WTC11 (cell line): ENCODE measurements at regions not wholly inside any gene's neighbourhood (a gene's known extent, or its start where the extent isn't known, plus 50 kb on each side); places are given as distances from the start of the nearest gene placed in this dataset.
"Not testable (repeated sequence)": the region's sequence is repeated elsewhere in the genome, so short reads cannot be mapped to it uniquely, and the experiment has no call there.

ENCODE experiments used
- ATAC-seq: fragments of 200-7000 bp; cut with Tn5 transposase; 2 replicates; pipeline ENCODE4 v1.10.0; 2021; ENCODE audit warnings: mild to moderate bottlenecking, moderate library complexity
- CTCF ChIA-PET: fragments of 300-600 bp; sonication (Branson Sonifier 250); formaldehyde crosslinking; loops from one replicate; lab custom pipeline; 2021; ENCODE audit warnings: antibody characterized with exemption; lab: Charles Lee
- POLR2A ChIA-PET: fragments of 350-600 bp; sonication (Branson Sonifier 250); formaldehyde crosslinking; loops from one replicate; lab custom pipeline; 2021; ENCODE audit warnings: antibody characterized with exemption; lab: Charles Lee
- DNase-seq: peaks from one replicate; pipeline ENCODE4 v3.0.0; 2021; ENCODE audit warnings: low spot score
- H3K27ac Mint-ChIP-seq: 2 replicates; pipeline ENCODE4 v1.8.0; 2021; ENCODE audit warnings: mixed read lengths
- H3K27me3 Mint-ChIP-seq: 2 replicates; pipeline ENCODE4 v1.8.0; 2021; ENCODE audit warnings: low read depth, mild to moderate bottlenecking, moderate library complexity, mixed read lengths
- H3K36me3 Mint-ChIP-seq: 2 replicates; pipeline ENCODE4 v1.8.0; 2021; ENCODE audit warnings: mixed read lengths
- H3K4me1 Mint-ChIP-seq: 2 replicates; pipeline ENCODE4 v1.8.0; 2022; ENCODE audit warnings: mixed read lengths
- H3K4me3 Mint-ChIP-seq: 2 replicates; pipeline ENCODE4 v1.8.0; 2021; ENCODE audit warnings: mild to moderate bottlenecking, moderate library complexity, mixed read lengths
- H3K9me3 Mint-ChIP-seq: 2 replicates; pipeline ENCODE4 v1.8.0; 2021; ENCODE audit warnings: mixed read lengths
- ELF4 ChIP-seq: sonication (generic); formaldehyde crosslinking; IDR thresholded peaks from 2 replicates; pipeline ENCODE4 v1.8.1; 2022; ENCODE audit warnings: low read depth, mild to moderate bottlenecking, moderate library complexity, missing genetic modification reagents
- MYBL2 ChIP-seq: sonication (generic); formaldehyde crosslinking; IDR thresholded peaks from 2 replicates; pipeline ENCODE4 v1.8.1; 2023; ENCODE audit warnings: mild to moderate bottlenecking, moderate library complexity, missing genetic modification reagents
- NFE2L1 ChIP-seq: sonication (generic); formaldehyde crosslinking; IDR thresholded peaks from 2 replicates; pipeline ENCODE4 v1.8.1; 2023; ENCODE audit warnings: missing genetic modification reagents
- OVOL2 ChIP-seq: fragments of 250-450 bp; sonication (Bioruptor Pico); IDR thresholded peaks from 2 replicates; pipeline ENCODE4 v1.9.0; 2021; ENCODE audit warnings: mild to moderate bottlenecking, borderline replicate concordance
- SMAD3 ChIP-seq: sonication (generic); formaldehyde crosslinking; IDR thresholded peaks from 2 replicates; pipeline ENCODE4 v1.8.0; 2022; ENCODE audit warnings: missing genetic modification reagents, mild to moderate bottlenecking, borderline replicate concordance
- ZNF219 ChIP-seq: sonication (generic); formaldehyde crosslinking; IDR thresholded peaks from 2 replicates; pipeline ENCODE4 v1.8.0; 2023; ENCODE audit warnings: missing genetic modification reagents, mild to moderate bottlenecking, borderline replicate concordance
- ZNF671 ChIP-seq: fragments of 250-450 bp; sonication (Bioruptor Pico); IDR thresholded peaks from 2 replicates; pipeline ENCODE4 v1.8.0; 2021; ENCODE audit warnings: mild to moderate bottlenecking
- TF ChIP-seq, protein P1 (sequence below): sonication (generic); formaldehyde crosslinking; IDR thresholded peaks from 2 replicates; pipeline ENCODE4 v1.8.0; 2023; ENCODE audit warnings: mild to moderate bottlenecking, missing genetic modification reagents
- TF ChIP-seq, protein P2 (sequence below): sonication (generic); formaldehyde crosslinking; IDR thresholded peaks from 2 replicates; pipeline ENCODE4 v1.8.1; 2022; ENCODE audit warnings: mild to moderate bottlenecking, missing genetic modification reagents, moderate library complexity, borderline replicate concordance
- TF ChIP-seq, protein P3 (sequence below): sonication (generic); formaldehyde crosslinking; IDR thresholded peaks from 2 replicates; pipeline ENCODE4 v1.8.1; 2023; ENCODE audit warnings: mild to moderate bottlenecking, missing genetic modification reagents, moderate library complexity
- TF ChIP-seq, protein P4 (sequence below): sonication (generic); formaldehyde crosslinking; IDR thresholded peaks from 2 replicates; pipeline ENCODE4 v1.8.0; 2023; ENCODE audit warnings: missing genetic modification reagents
- TF ChIP-seq, protein P5 (sequence below): sonication (generic); formaldehyde crosslinking; IDR thresholded peaks from 2 replicates; pipeline ENCODE4 v1.8.1; 2022; ENCODE audit warnings: missing genetic modification reagents, borderline replicate concordance

DNA sequence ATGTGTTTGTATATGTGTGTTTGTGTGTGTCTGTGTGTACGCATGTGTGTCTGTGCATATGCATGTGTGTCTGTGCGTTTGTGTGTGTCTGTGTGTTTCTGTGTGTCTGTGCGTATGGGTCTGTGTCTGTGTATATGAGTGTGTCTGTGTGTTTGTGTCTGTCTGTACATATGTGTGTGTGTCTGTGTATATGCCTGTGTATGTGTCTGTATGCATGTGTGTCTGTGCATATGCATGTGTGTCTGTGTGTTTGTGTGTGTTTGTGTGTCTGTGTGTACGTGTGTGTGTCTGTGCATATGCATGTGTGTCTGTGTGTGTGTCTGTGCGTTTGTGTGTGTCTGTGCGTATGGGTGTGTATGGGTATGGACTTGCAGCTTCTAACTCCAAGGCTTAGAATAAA is 174.0 kb upstream of the NOX3 start:
- no peaks in the 10 kb centered on the region for H3K36me3 Mint-ChIP-seq
- ChIA-PET POLR2A (no interaction called here), CTCF (no interaction called here)
- peaks cover 11% of the 10 kb centered on the region for H3K9me3 Mint-ChIP-seq
- no peak for DNase-seq
- H3K4me3 Mint-ChIP-seq: no peak overlapping the region
- no peak overlapping the region for H3K27ac Mint-ChIP-seq
- TF ChIP-seq ZNF671 (CRISPR knock-in tag): no peak
- H3K4me1 Mint-ChIP-seq: peaks cover 19% of the 10 kb centered on the region
- no peak for ATAC-seq
- no peaks in the 10 kb centered on the region for H3K27me3 Mint-ChIP-seq

DNA sequence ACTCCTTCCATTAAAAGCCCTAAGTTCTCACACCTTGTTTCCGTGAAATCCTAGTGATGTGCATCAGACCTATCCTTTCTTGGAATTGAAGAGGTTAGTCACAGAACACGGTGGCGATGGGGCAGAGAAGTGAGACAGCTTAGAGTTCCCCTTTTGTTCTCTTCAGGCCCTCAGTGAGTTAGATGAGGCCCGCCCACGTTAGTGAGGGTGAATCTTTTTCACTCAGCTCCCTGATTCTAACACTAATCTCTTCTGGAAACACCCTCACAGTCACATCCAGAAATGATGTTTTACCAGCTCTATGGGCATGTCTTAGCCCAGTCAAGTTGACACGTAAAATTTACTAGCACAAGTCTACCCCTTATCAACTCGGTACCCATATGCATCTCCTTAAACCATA is 172.7 kb upstream of the NOX3 start:
- ATAC-seq (no peak), DNase-seq (no peak)
- TF ChIP-seq, protein P1, sequence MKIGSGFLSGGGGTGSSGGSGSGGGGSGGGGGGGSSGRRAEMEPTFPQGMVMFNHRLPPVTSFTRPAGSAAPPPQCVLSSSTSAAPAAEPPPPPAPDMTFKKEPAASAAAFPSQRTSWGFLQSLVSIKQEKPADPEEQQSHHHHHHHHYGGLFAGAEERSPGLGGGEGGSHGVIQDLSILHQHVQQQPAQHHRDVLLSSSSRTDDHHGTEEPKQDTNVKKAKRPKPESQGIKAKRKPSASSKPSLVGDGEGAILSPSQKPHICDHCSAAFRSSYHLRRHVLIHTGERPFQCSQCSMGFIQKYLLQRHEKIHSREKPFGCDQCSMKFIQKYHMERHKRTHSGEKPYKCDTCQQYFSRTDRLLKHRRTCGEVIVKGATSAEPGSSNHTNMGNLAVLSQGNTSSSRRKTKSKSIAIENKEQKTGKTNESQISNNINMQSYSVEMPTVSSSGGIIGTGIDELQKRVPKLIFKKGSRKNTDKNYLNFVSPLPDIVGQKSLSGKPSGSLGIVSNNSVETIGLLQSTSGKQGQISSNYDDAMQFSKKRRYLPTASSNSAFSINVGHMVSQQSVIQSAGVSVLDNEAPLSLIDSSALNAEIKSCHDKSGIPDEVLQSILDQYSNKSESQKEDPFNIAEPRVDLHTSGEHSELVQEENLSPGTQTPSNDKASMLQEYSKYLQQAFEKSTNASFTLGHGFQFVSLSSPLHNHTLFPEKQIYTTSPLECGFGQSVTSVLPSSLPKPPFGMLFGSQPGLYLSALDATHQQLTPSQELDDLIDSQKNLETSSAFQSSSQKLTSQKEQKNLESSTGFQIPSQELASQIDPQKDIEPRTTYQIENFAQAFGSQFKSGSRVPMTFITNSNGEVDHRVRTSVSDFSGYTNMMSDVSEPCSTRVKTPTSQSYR (CRISPR knock-in tag): no peak
- TF ChIP-seq ZNF671 (CRISPR knock-in tag): no peak
- no peak for TF ChIP-seq ZNF219 (CRISPR knock-in tag)
- no peak for TF ChIP-seq ELF4 (CRISPR knock-in tag)
- TF ChIP-seq, protein P2, sequence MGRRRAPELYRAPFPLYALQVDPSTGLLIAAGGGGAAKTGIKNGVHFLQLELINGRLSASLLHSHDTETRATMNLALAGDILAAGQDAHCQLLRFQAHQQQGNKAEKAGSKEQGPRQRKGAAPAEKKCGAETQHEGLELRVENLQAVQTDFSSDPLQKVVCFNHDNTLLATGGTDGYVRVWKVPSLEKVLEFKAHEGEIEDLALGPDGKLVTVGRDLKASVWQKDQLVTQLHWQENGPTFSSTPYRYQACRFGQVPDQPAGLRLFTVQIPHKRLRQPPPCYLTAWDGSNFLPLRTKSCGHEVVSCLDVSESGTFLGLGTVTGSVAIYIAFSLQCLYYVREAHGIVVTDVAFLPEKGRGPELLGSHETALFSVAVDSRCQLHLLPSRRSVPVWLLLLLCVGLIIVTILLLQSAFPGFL (CRISPR knock-in tag): no peak
- TF ChIP-seq OVOL2 (CRISPR knock-in tag): no peak
- TF ChIP-seq SMAD3 (CRISPR knock-in tag): no peak
- TF ChIP-seq MYBL2 (CRISPR knock-in tag): no peak
- TF ChIP-seq, protein P3, sequence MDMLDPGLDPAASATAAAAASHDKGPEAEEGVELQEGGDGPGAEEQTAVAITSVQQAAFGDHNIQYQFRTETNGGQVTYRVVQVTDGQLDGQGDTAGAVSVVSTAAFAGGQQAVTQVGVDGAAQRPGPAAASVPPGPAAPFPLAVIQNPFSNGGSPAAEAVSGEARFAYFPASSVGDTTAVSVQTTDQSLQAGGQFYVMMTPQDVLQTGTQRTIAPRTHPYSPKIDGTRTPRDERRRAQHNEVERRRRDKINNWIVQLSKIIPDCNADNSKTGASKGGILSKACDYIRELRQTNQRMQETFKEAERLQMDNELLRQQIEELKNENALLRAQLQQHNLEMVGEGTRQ (CRISPR knock-in tag): no peak
- TF ChIP-seq NFE2L1: no peak
- TF ChIP-seq, protein P4, sequence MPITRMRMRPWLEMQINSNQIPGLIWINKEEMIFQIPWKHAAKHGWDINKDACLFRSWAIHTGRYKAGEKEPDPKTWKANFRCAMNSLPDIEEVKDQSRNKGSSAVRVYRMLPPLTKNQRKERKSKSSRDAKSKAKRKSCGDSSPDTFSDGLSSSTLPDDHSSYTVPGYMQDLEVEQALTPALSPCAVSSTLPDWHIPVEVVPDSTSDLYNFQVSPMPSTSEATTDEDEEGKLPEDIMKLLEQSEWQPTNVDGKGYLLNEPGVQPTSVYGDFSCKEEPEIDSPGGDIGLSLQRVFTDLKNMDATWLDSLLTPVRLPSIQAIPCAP (CRISPR knock-in tag): no peak
- no peaks in the 10 kb centered on the region for H3K27me3 Mint-ChIP-seq
- H3K36me3 Mint-ChIP-seq: no peaks in the 10 kb centered on the region
- POLR2A ChIA-PET: no interaction called here
- peaks cover 11% of the 10 kb centered on the region for H3K9me3 Mint-ChIP-seq
- CTCF ChIA-PET: no interaction called here
- peaks cover 23% of the 10 kb centered on the region for H3K4me1 Mint-ChIP-seq
- no peak overlapping the region; the same call in 1 of the 2 replicates for H3K27ac Mint-ChIP-seq
- no peak overlapping the region for H3K4me3 Mint-ChIP-seq

DNA sequence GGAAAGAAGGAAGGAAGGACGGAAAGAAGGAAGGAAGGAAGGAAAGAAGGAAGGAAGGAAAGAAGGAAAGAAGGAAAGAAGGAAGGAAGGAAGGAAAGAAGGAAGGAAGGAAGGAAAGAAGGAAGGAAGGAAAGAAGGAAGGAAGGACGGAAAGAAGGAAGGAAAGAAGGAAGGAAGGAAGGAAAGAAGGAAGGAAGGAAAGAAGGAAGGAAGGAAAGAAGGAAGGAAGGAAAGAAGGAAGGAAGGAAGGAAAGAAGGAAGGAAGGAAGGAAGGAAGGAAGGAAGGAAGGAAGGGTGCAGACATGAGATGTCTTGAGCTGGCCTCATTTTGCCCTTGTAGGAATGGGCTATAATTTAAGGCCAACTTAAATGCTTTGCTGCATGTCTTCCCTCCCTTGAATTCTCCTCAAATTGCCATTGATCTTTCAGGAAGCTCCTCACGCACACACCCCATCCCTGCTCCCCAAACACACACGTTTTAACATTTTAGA is 172.1 kb upstream of the NOX3 start:
- POLR2A ChIA-PET, H3K27me3 Mint-ChIP-seq, CTCF ChIA-PET, DNase-seq, H3K4me3 Mint-ChIP-seq, H3K9me3 Mint-ChIP-seq, H3K36me3 Mint-ChIP-seq, ATAC-seq: not testable (repeated sequence)
- Mint-ChIP-seq H3K4me1 (peaks cover 28% of the 10 kb centered on the region), H3K27ac (peak overlapping the region; percentile 81; the same call in 1 of the 2 replicates)
- TF ChIP-seq, protein P5, sequence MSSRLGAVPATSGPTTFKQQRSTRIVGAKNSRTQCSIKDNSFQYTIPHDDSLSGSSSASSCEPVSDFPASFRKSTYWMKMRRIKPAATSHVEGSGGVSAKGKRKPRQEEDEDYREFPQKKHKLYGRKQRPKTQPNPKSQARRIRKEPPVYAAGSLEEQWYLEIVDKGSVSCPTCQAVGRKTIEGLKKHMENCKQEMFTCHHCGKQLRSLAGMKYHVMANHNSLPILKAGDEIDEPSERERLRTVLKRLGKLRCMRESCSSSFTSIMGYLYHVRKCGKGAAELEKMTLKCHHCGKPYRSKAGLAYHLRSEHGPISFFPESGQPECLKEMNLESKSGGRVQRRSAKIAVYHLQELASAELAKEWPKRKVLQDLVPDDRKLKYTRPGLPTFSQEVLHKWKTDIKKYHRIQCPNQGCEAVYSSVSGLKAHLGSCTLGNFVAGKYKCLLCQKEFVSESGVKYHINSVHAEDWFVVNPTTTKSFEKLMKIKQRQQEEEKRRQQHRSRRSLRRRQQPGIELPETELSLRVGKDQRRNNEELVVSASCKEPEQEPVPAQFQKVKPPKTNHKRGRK (CRISPR knock-in tag): peak; percentile 77; the same call in 1 of the 2 replicates
